WTC11 (cell line): ENCODE measurements at regions not wholly inside any gene's neighbourhood (a gene's known extent, or its start where the extent isn't known, plus 50 kb on each side); places are given as distances from the start of the nearest gene placed in this dataset.

ENCODE experiments used
- ATAC-seq: fragments of 200-7000 bp; cut with Tn5 transposase; 2 replicates; pipeline ENCODE4 v1.10.0; 2021; ENCODE audit warnings: mild to moderate bottlenecking, moderate library complexity
- CTCF ChIA-PET: fragments of 300-600 bp; sonication (Branson Sonifier 250); formaldehyde crosslinking; loops from one replicate; lab custom pipeline; 2021; ENCODE audit warnings: antibody characterized with exemption; lab: Charles Lee
- POLR2A ChIA-PET: fragments of 350-600 bp; sonication (Branson Sonifier 250); formaldehyde crosslinking; loops from one replicate; lab custom pipeline; 2021; ENCODE audit warnings: antibody characterized with exemption; lab: Charles Lee
- DNase-seq: peaks from one replicate; pipeline ENCODE4 v3.0.0; 2021; ENCODE audit warnings: low spot score
- H3K27ac Mint-ChIP-seq: 2 replicates; pipeline ENCODE4 v1.8.0; 2021; ENCODE audit warnings: mixed read lengths
- H3K27me3 Mint-ChIP-seq: 2 replicates; pipeline ENCODE4 v1.8.0; 2021; ENCODE audit warnings: low read depth, mild to moderate bottlenecking, moderate library complexity, mixed read lengths
- H3K36me3 Mint-ChIP-seq: 2 replicates; pipeline ENCODE4 v1.8.0; 2021; ENCODE audit warnings: mixed read lengths
- H3K4me1 Mint-ChIP-seq: 2 replicates; pipeline ENCODE4 v1.8.0; 2022; ENCODE audit warnings: mixed read lengths
- H3K4me3 Mint-ChIP-seq: 2 replicates; pipeline ENCODE4 v1.8.0; 2021; ENCODE audit warnings: mild to moderate bottlenecking, moderate library complexity, mixed read lengths
- H3K9me3 Mint-ChIP-seq: 2 replicates; pipeline ENCODE4 v1.8.0; 2021; ENCODE audit warnings: mixed read lengths
- EMX1 ChIP-seq: fragments of 250-450 bp; sonication (Bioruptor Pico); IDR thresholded peaks from 2 replicates; pipeline ENCODE4 v1.8.0; 2021; ENCODE audit warnings: mild to moderate bottlenecking
- ESRRA ChIP-seq: sonication (generic); formaldehyde crosslinking; IDR thresholded peaks from 2 replicates; pipeline ENCODE4 v1.8.1; 2022; ENCODE audit warnings: mild to moderate bottlenecking, missing genetic modification reagents, borderline replicate concordance
- JUN ChIP-seq: sonication (generic); formaldehyde crosslinking; IDR thresholded peaks from 2 replicates; pipeline ENCODE4 v1.8.0; 2023; ENCODE audit warnings: mild to moderate bottlenecking, missing genetic modification reagents
- KAT7 ChIP-seq: sonication (generic); formaldehyde crosslinking; IDR thresholded peaks from 2 replicates; pipeline ENCODE4 v1.8.1; 2023; ENCODE audit warnings: missing genetic modification reagents, mild to moderate bottlenecking, borderline replicate concordance
- NFATC4 ChIP-seq: fragments of 250-450 bp; sonication (Bioruptor Pico); IDR thresholded peaks from 2 replicates; pipeline ENCODE4 v1.9.0; 2021; ENCODE audit warnings: mild to moderate bottlenecking
- NR2C2 ChIP-seq: sonication (generic); formaldehyde crosslinking; IDR thresholded peaks from 2 replicates; pipeline ENCODE4 v1.8.0; 2022; ENCODE audit warnings: mild to moderate bottlenecking, missing genetic modification reagents
- RORB ChIP-seq: fragments of 250-450 bp; sonication (Bioruptor Pico); IDR thresholded peaks from 2 replicates; pipeline ENCODE4 v1.9.0; 2021; ENCODE audit warnings: mild to moderate bottlenecking
- USF2 ChIP-seq: sonication (generic); formaldehyde crosslinking; IDR thresholded peaks from 2 replicates; pipeline ENCODE4 v1.8.1; 2023; ENCODE audit warnings: mild to moderate bottlenecking, missing genetic modification reagents, moderate library complexity
- ZBTB21 ChIP-seq: sonication (generic); formaldehyde crosslinking; IDR thresholded peaks from 2 replicates; pipeline ENCODE4 v1.8.1; 2023; ENCODE audit warnings: mild to moderate bottlenecking, missing genetic modification reagents, borderline replicate concordance
- ZMAT4 ChIP-seq: fragments of 250-450 bp; sonication (Bioruptor Pico); IDR thresholded peaks from 2 replicates; pipeline ENCODE4 v1.9.0; 2021; ENCODE audit warnings: mild to moderate bottlenecking
- TF ChIP-seq, protein P1 (sequence below): sonication (generic); formaldehyde crosslinking; IDR thresholded peaks from 2 replicates; pipeline ENCODE4 v1.8.0; 2023; ENCODE audit warnings: missing genetic modification reagents, mild to moderate bottlenecking, borderline replicate concordance
- TF ChIP-seq, protein P2 (sequence below): sonication (generic); formaldehyde crosslinking; IDR thresholded peaks from 2 replicates; pipeline ENCODE4 v1.8.0; 2023; ENCODE audit warnings: mild to moderate bottlenecking, missing genetic modification reagents
- TF ChIP-seq, protein P3 (sequence below): fragments of 200-600 bp; IDR thresholded peaks from 2 replicates; pipeline ENCODE4 v1.8.0; 2022; ENCODE audit warnings: antibody characterized with exemption
- TF ChIP-seq, protein P4 (sequence below): sonication (generic); formaldehyde crosslinking; IDR thresholded peaks from 2 replicates; pipeline ENCODE4 v1.8.0; 2022; ENCODE audit warnings: mild to moderate bottlenecking, missing genetic modification reagents

- TF ChIP-seq, protein P1, sequence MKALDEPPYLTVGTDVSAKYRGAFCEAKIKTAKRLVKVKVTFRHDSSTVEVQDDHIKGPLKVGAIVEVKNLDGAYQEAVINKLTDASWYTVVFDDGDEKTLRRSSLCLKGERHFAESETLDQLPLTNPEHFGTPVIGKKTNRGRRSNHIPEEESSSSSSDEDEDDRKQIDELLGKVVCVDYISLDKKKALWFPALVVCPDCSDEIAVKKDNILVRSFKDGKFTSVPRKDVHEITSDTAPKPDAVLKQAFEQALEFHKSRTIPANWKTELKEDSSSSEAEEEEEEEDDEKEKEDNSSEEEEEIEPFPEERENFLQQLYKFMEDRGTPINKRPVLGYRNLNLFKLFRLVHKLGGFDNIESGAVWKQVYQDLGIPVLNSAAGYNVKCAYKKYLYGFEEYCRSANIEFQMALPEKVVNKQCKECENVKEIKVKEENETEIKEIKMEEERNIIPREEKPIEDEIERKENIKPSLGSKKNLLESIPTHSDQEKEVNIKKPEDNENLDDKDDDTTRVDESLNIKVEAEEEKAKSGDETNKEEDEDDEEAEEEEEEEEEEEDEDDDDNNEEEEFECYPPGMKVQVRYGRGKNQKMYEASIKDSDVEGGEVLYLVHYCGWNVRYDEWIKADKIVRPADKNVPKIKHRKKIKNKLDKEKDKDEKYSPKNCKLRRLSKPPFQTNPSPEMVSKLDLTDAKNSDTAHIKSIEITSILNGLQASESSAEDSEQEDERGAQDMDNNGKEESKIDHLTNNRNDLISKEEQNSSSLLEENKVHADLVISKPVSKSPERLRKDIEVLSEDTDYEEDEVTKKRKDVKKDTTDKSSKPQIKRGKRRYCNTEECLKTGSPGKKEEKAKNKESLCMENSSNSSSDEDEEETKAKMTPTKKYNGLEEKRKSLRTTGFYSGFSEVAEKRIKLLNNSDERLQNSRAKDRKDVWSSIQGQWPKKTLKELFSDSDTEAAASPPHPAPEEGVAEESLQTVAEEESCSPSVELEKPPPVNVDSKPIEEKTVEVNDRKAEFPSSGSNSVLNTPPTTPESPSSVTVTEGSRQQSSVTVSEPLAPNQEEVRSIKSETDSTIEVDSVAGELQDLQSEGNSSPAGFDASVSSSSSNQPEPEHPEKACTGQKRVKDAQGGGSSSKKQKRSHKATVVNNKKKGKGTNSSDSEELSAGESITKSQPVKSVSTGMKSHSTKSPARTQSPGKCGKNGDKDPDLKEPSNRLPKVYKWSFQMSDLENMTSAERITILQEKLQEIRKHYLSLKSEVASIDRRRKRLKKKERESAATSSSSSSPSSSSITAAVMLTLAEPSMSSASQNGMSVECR (CRISPR knock-in tag): no peak
These were observed 70.0 kb downstream of the PCDH7 start (continued) for GRCh38 chr4:30790123-30790522.

GRCh38 chr4:30790998-30791397 is 70.8 kb downstream of the PCDH7 start:
- Mint-ChIP-seq H3K27ac (no peak overlapping the region), H3K9me3 (no peaks in the 10 kb centered on the region)

More at GRCh38 chr4:30790998-30791397, 70.8 kb downstream of the PCDH7 start:
- DNase-seq (no peak), ATAC-seq (no peak)
- Mint-ChIP-seq H3K4me3 (no peak overlapping the region), H3K36me3 (no peaks in the 10 kb centered on the region), H3K4me1 (peaks cover 32% of the 10 kb centered on the region)
- CTCF ChIA-PET: no interaction called here
- TF ChIP-seq ZBTB21 (CRISPR knock-in tag) (no peak), RORB (CRISPR knock-in tag) (no peak), USF2 (CRISPR knock-in tag) (no peak), NR2C2 (CRISPR knock-in tag) (no peak), EMX1 (no peak), JUN (CRISPR knock-in tag) (no peak), NFATC4 (CRISPR knock-in tag) (no peak), ZMAT4 (CRISPR knock-in tag) (no peak), ESRRA (CRISPR knock-in tag) (no peak), KAT7 (CRISPR knock-in tag) (no peak)
- TF ChIP-seq, protein P2, sequence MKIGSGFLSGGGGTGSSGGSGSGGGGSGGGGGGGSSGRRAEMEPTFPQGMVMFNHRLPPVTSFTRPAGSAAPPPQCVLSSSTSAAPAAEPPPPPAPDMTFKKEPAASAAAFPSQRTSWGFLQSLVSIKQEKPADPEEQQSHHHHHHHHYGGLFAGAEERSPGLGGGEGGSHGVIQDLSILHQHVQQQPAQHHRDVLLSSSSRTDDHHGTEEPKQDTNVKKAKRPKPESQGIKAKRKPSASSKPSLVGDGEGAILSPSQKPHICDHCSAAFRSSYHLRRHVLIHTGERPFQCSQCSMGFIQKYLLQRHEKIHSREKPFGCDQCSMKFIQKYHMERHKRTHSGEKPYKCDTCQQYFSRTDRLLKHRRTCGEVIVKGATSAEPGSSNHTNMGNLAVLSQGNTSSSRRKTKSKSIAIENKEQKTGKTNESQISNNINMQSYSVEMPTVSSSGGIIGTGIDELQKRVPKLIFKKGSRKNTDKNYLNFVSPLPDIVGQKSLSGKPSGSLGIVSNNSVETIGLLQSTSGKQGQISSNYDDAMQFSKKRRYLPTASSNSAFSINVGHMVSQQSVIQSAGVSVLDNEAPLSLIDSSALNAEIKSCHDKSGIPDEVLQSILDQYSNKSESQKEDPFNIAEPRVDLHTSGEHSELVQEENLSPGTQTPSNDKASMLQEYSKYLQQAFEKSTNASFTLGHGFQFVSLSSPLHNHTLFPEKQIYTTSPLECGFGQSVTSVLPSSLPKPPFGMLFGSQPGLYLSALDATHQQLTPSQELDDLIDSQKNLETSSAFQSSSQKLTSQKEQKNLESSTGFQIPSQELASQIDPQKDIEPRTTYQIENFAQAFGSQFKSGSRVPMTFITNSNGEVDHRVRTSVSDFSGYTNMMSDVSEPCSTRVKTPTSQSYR: no peak
- TF ChIP-seq, protein P3, sequence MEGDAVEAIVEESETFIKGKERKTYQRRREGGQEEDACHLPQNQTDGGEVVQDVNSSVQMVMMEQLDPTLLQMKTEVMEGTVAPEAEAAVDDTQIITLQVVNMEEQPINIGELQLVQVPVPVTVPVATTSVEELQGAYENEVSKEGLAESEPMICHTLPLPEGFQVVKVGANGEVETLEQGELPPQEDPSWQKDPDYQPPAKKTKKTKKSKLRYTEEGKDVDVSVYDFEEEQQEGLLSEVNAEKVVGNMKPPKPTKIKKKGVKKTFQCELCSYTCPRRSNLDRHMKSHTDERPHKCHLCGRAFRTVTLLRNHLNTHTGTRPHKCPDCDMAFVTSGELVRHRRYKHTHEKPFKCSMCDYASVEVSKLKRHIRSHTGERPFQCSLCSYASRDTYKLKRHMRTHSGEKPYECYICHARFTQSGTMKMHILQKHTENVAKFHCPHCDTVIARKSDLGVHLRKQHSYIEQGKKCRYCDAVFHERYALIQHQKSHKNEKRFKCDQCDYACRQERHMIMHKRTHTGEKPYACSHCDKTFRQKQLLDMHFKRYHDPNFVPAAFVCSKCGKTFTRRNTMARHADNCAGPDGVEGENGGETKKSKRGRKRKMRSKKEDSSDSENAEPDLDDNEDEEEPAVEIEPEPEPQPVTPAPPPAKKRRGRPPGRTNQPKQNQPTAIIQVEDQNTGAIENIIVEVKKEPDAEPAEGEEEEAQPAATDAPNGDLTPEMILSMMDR: no peak
- TF ChIP-seq, protein P4, sequence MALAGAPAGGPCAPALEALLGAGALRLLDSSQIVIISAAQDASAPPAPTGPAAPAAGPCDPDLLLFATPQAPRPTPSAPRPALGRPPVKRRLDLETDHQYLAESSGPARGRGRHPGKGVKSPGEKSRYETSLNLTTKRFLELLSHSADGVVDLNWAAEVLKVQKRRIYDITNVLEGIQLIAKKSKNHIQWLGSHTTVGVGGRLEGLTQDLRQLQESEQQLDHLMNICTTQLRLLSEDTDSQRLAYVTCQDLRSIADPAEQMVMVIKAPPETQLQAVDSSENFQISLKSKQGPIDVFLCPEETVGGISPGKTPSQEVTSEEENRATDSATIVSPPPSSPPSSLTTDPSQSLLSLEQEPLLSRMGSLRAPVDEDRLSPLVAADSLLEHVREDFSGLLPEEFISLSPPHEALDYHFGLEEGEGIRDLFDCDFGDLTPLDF (CRISPR knock-in tag): no peak
- TF ChIP-seq, all 79 proteins: peak for 0
- H3K27me3 Mint-ChIP-seq: no peaks in the 10 kb centered on the region
- POLR2A ChIA-PET: no interaction called here
